K562 (cell line): ENCODE measurements at regions not wholly inside any gene's neighbourhood (a gene's known extent, or its start where the extent isn't known, plus 50 kb on each side); places are given as distances from the start of the nearest gene placed in this dataset.

ENCODE experiments used
- CBX2 ChIP-seq: fragments of 200-600 bp; sonication (generic); IDR thresholded peaks from one replicate; pipeline ENCODE4 v1.6.1; 2012; ENCODE audit warnings: mild to moderate bottlenecking, low read length, inconsistent platforms; ENCODE audit not compliant: insufficient read depth, poor library complexity, severe bottlenecking
- KDM1A ChIP-seq, 2 experiments: fragments of 450-650 bp; IDR thresholded peaks; 2 replicates each; pipeline ENCODE4 v1.6.1; 2016; ENCODE audit warnings: mild to moderate bottlenecking in 2 of 2
- NFRKB ChIP-seq: fragments of 450-650 bp; IDR thresholded peaks from 2 replicates; pipeline ENCODE4 v1.6.1; 2016; ENCODE audit warnings: low read depth
- RBM22 ChIP-seq: fragments of 200-400 bp; formaldehyde crosslinking; IDR thresholded peaks from 2 replicates; pipeline ENCODE4 v1.6.1; 2018; ENCODE audit warnings: low read length, low read depth; ENCODE audit not compliant: poor library complexity, severe bottlenecking
- SAFB ChIP-seq: fragments of 200-400 bp; formaldehyde crosslinking; IDR thresholded peaks from 2 replicates; pipeline ENCODE4 v1.6.1; 2017; ENCODE audit warnings: low read depth, low read length, borderline replicate concordance
- TCF3 ChIP-seq: sonication (generic); formaldehyde crosslinking; IDR thresholded peaks from 2 replicates; pipeline ENCODE4 v1.4.0; 2020; ENCODE audit warnings: mild to moderate bottlenecking, missing genetic modification reagents
- TF ChIP-seq, protein P1 (sequence below), 3 experiments: IDR thresholded peaks in 2 of 3; conservative IDR thresholded peaks in 1 of 3; 2 replicates each; pipeline ENCODE4 v1.5.1; 2011 to 2012; ENCODE audit warnings: low read length in 3 of 3, mild to moderate bottlenecking in 3 of 3, control low read depth in 2 of 3, improper control_type of control experiment in 1 of 3, inconsistent platforms in 1 of 3, low read depth in 1 of 3, mixed read lengths in 1 of 3, moderate library complexity in 1 of 3; ENCODE audit not compliant: insufficient read depth in 2 of 3
- TF ChIP-seq, protein P2 (sequence below), 2 experiments: fragments of 450-650 bp in 1 of 2; IDR thresholded peaks; 2 replicates each; pipeline ENCODE4 v1.6.1; 2011 to 2017; ENCODE audit warnings: low read depth in 2 of 2, antibody characterized with exemption in 1 of 2, borderline replicate concordance in 1 of 2, low read length in 1 of 2, mild to moderate bottlenecking in 1 of 2, mixed read lengths in 1 of 2; ENCODE audit not compliant: control insufficient read depth in 1 of 2
- TF ChIP-seq, protein P3 (sequence below), 3 experiments: fragments of 200-800 bp in 1 of 3; fragments of 250-450 bp in 1 of 3; fragments of 450-650 bp in 1 of 3; sonication (Bioruptor Pico) in 1 of 3; sonication (Bioruptor generic) in 1 of 3; formaldehyde crosslinking in 1 of 3; IDR thresholded peaks; 2 replicates each; pipeline versions ENCODE4 v1.6.1 to v1.8.0; 2016 to 2022; ENCODE audit warnings: mild to moderate bottlenecking in 2 of 3, missing genetic modification characterization in 2 of 3, missing compliant biosample characterization in 1 of 3, moderate library complexity in 1 of 3
- TF ChIP-seq, protein P4 (sequence below): sonication (generic); formaldehyde crosslinking; IDR thresholded peaks from 2 replicates; pipeline ENCODE4 v1.8.0; 2022; ENCODE audit warnings: mild to moderate bottlenecking, low read depth, missing genetic modification reagents

DNA sequence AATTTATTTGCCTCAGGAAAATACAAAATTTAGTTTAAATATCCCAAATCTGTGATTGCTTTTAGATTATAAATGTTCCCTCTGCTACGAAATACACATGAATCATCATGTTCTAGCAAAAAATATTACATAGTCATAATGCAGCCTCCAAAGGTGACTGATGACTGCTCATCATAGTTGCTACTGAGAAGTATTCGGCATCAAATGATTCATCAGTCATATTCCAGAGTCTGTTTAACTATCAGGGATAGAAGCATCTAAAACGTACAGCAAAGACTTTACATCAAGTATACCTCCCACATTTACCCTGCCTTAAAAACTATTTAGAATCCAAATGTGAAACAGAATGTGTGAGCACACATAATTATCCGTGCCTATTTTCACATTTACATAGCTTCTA lies 626.0 kb downstream of the CDH26 start:
- TF ChIP-seq, protein P1, sequence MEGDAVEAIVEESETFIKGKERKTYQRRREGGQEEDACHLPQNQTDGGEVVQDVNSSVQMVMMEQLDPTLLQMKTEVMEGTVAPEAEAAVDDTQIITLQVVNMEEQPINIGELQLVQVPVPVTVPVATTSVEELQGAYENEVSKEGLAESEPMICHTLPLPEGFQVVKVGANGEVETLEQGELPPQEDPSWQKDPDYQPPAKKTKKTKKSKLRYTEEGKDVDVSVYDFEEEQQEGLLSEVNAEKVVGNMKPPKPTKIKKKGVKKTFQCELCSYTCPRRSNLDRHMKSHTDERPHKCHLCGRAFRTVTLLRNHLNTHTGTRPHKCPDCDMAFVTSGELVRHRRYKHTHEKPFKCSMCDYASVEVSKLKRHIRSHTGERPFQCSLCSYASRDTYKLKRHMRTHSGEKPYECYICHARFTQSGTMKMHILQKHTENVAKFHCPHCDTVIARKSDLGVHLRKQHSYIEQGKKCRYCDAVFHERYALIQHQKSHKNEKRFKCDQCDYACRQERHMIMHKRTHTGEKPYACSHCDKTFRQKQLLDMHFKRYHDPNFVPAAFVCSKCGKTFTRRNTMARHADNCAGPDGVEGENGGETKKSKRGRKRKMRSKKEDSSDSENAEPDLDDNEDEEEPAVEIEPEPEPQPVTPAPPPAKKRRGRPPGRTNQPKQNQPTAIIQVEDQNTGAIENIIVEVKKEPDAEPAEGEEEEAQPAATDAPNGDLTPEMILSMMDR (IDR thresholded peaks at IDR 0.05 in 2 of 3, conservative IDR thresholded peaks at IDR 0.05 in 1 of 3; ENCODE audit: insufficient read depth in 2 of 3, low read depth in 1 of 3, low read length in 3 of 3), result no peak
- TF ChIP-seq, protein P2, sequence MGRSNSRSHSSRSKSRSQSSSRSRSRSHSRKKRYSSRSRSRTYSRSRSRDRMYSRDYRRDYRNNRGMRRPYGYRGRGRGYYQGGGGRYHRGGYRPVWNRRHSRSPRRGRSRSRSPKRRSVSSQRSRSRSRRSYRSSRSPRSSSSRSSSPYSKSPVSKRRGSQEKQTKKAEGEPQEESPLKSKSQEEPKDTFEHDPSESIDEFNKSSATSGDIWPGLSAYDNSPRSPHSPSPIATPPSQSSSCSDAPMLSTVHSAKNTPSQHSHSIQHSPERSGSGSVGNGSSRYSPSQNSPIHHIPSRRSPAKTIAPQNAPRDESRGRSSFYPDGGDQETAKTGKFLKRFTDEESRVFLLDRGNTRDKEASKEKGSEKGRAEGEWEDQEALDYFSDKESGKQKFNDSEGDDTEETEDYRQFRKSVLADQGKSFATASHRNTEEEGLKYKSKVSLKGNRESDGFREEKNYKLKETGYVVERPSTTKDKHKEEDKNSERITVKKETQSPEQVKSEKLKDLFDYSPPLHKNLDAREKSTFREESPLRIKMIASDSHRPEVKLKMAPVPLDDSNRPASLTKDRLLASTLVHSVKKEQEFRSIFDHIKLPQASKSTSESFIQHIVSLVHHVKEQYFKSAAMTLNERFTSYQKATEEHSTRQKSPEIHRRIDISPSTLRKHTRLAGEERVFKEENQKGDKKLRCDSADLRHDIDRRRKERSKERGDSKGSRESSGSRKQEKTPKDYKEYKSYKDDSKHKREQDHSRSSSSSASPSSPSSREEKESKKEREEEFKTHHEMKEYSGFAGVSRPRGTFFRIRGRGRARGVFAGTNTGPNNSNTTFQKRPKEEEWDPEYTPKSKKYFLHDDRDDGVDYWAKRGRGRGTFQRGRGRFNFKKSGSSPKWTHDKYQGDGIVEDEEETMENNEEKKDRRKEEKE (IDR thresholded peaks at IDR 0.05; ENCODE audit: borderline replicate concordance in 1 of 2, control insufficient read depth in 1 of 2, low read depth in 2 of 2, low read length in 1 of 2), result no peak
- TF ChIP-seq, protein P3, sequence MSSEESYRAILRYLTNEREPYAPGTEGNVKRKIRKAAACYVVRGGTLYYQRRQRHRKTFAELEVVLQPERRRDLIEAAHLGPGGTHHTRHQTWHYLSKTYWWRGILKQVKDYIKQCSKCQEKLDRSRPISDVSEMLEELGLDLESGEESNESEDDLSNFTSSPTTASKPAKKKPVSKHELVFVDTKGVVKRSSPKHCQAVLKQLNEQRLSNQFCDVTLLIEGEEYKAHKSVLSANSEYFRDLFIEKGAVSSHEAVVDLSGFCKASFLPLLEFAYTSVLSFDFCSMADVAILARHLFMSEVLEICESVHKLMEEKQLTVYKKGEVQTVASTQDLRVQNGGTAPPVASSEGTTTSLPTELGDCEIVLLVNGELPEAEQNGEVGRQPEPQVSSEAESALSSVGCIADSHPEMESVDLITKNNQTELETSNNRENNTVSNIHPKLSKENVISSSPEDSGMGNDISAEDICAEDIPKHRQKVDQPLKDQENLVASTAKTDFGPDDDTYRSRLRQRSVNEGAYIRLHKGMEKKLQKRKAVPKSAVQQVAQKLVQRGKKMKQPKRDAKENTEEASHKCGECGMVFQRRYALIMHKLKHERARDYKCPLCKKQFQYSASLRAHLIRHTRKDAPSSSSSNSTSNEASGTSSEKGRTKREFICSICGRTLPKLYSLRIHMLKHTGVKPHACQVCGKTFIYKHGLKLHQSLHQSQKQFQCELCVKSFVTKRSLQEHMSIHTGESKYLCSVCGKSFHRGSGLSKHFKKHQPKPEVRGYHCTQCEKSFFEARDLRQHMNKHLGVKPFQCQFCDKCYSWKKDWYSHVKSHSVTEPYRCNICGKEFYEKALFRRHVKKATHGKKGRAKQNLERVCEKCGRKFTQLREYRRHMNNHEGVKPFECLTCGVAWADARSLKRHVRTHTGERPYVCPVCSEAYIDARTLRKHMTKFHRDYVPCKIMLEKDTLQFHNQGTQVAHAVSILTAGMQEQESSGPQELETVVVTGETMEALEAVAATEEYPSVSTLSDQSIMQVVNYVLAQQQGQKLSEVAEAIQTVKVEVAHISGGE (CRISPR knock-in tag; IDR thresholded peaks at IDR 0.05), result no peak
- TF ChIP-seq SAFB (no peak), RBM22 (no peak), CBX2 (no peak), NFRKB (no peak), TCF3 (CRISPR knock-in tag) (no peak), KDM1A (IDR thresholded peaks at IDR 0.05) (no peak)
- TF ChIP-seq, protein P4, sequence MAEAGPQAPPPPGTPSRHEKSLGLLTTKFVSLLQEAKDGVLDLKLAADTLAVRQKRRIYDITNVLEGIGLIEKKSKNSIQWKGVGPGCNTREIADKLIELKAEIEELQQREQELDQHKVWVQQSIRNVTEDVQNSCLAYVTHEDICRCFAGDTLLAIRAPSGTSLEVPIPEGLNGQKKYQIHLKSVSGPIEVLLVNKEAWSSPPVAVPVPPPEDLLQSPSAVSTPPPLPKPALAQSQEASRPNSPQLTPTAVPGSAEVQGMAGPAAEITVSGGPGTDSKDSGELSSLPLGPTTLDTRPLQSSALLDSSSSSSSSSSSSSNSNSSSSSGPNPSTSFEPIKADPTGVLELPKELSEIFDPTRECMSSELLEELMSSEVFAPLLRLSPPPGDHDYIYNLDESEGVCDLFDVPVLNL (CRISPR knock-in tag), result no peak
